IPS-20b (cell line): ENCODE measurements at regions not wholly inside any gene's neighbourhood (a gene's known extent, or its start where the extent isn't known, plus 50 kb on each side); places are given as distances from the start of the nearest gene placed in this dataset.

Source experiments
- H3K27ac ChIP-seq: one replicate; pipeline ENCODE4 v1.5.1; 2013; ENCODE audit warnings: low read length
- H3K27me3 ChIP-seq: 2 replicates; pipeline ENCODE4 v1.6.1; 2013; ENCODE audit warnings: mild to moderate bottlenecking, low read length, inconsistent platforms; ENCODE audit not compliant: insufficient read depth
- H3K36me3 ChIP-seq: 2 replicates; pipeline ENCODE4 v1.6.1; 2013; ENCODE audit warnings: low read depth, mild to moderate bottlenecking, inconsistent platforms, low read length, moderate library complexity; ENCODE audit not compliant: insufficient read depth
- H3K4me1 ChIP-seq: 2 replicates; pipeline ENCODE4 v1.6.1; 2013; ENCODE audit warnings: mild to moderate bottlenecking, control low read depth, inconsistent platforms, low read length, moderate library complexity; ENCODE audit not compliant: insufficient read depth
- H3K4me3 ChIP-seq: 2 replicates; pipeline ENCODE4 v1.5.1; 2013; ENCODE audit warnings: mild to moderate bottlenecking, low read length, inconsistent platforms
- H3K9ac ChIP-seq: 2 replicates; pipeline ENCODE4 v1.6.1; 2013; ENCODE audit warnings: low read depth, mild to moderate bottlenecking, inconsistent platforms, low read length, moderate library complexity
- H3K9me3 ChIP-seq: 2 replicates; pipeline ENCODE4 v1.6.1; 2013; ENCODE audit warnings: mild to moderate bottlenecking, low read depth, low read length, inconsistent platforms; ENCODE audit not compliant: insufficient read depth

DNA sequence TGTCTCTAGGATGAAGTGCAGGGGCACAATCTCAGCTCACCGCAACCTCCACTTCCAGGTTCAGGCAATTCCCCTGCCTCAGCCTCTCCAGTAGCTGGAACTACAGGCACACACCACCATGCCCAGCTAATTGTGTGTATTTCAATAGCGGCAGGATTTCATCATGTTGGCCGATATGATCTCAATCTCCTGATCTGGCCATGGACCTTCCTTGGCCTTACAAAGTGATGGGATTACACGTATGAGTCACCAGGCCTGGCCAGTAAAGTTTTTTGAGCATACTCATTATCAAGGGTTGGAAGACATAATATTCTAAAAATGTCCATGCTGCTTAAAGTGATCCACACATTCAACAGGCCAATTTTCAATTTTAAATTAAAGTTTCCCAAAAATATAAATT, 914.4 kb upstream of the TSPY4 start:
- H3K27me3 ChIP-seq = no peaks in the 10 kb centered on the region
- peaks cover 9% of the 10 kb centered on the region; the same call in 1 of the 2 replicates for H3K9me3 ChIP-seq
- no peak overlapping the region for H3K9ac ChIP-seq
- no peaks in the 10 kb centered on the region for H3K36me3 ChIP-seq
- H3K4me3 ChIP-seq = no peak overlapping the region
- H3K27ac ChIP-seq = no peak overlapping the region
- no peaks in the 10 kb centered on the region for H3K4me1 ChIP-seq

DNA sequence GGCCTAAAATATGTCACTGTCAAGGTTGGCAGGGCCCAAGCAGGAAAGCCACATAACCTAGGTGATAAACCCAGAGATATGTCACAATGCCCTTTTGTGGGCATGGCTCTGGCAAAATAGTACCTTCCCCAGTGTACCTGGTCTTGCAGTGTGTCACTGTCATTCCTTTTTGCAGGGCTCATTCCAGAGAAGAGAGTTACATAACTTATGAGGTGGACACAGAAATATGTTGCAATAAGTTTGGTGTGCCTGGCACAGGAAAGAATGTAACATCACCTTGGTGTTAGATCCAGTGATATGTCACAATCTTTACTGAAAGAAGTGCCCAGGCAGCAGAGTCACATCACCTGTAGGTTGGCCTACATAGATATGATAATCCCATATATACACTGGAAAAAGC, 910.8 kb upstream of the TSPY4 start:
- peaks cover 9% of the 10 kb centered on the region; the same call in 1 of the 2 replicates for H3K9me3 ChIP-seq
- no peaks in the 10 kb centered on the region for H3K27me3 ChIP-seq
- no peak overlapping the region for H3K4me3 ChIP-seq
- H3K9ac ChIP-seq = no peak overlapping the region
- no peaks in the 10 kb centered on the region for H3K4me1 ChIP-seq
- H3K36me3 ChIP-seq = no peaks in the 10 kb centered on the region
- H3K27ac ChIP-seq = no peak overlapping the region

DNA sequence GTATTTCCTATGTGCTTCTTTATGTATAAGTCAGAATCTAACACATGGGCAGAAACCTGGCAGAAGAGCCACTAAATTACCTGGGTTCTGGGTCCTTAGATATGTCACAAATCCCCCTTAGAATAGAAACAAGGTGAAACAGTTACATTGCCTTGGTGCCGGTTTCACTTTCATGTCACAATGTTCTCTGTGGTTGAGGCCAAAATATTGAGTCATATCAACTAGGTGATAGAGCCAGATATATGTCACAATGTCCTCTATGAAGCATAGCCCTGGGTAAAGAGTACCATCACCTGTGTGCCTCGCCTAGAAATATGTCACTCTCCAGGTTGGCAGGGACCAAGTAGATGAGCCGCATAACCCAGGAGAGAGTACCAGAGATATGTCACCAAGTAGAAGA, 899.8 kb upstream of the TSPY4 start:
- Histone ChIP-seq H3K9ac (no peak overlapping the region), H3K4me1 (no peaks in the 10 kb centered on the region), H3K27me3 (no peaks in the 10 kb centered on the region), H3K27ac (no peak overlapping the region), H3K4me3 (no peak overlapping the region), H3K9me3 (no peaks in the 10 kb centered on the region; the same call in 1 of the 2 replicates), H3K36me3 (no peaks in the 10 kb centered on the region)

DNA sequence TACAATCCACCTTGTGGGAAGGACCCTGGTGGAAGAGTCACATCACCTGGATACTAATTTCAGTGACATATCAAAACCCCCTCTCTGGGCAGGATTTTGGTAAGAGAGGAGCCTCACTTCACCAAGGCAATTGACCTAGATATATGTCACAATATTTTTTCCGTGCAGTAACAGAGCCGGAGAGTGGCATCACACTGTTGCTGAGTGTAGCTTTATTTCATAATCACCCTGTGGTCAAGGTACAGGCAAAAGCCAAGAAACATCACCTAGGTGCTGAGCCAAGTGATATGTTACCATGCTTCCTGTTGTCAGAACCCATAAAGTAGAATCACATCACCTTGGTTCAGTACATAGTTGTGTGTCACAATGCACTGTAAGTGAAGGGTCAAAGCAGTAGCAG, 895.2 kb upstream of the TSPY4 start:
- Histone ChIP-seq H3K27ac (no peak overlapping the region), H3K9ac (no peak overlapping the region), H3K4me1 (no peaks in the 10 kb centered on the region), H3K9me3 (peaks cover 5% of the 10 kb centered on the region; the same call in 1 of the 2 replicates), H3K36me3 (no peaks in the 10 kb centered on the region), H3K27me3 (no peaks in the 10 kb centered on the region), H3K4me3 (no peak overlapping the region)

DNA sequence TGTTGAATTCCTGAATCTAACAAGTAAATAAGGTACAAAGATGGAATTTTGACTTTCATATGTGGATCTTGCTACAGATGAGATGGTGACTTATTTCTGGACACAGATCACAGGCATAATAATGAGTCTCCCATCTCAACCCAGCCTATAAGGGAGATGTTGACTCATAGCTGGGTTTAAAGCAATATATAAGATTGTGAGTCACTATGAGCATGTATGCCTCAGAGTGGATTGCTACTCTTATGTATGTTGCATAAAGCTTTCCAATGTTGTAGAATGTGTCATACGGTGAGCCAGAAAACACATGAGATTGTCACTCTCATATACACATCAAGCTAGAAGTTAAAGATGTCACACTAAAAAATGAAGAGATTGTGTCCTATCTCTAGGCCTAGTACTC, 884.3 kb upstream of the TSPY4 start:
- H3K9ac ChIP-seq = no peak overlapping the region
- no peaks in the 10 kb centered on the region for H3K27me3 ChIP-seq
- H3K9me3 ChIP-seq = 0 out of 2 replicates have a peak, but pooled peaks cover 7% of the 10 kb centered on the region
- no peaks in the 10 kb centered on the region for H3K36me3 ChIP-seq
- H3K4me3 ChIP-seq = no peak overlapping the region
- H3K4me1 ChIP-seq = no peaks in the 10 kb centered on the region
- no peak overlapping the region for H3K27ac ChIP-seq

DNA sequence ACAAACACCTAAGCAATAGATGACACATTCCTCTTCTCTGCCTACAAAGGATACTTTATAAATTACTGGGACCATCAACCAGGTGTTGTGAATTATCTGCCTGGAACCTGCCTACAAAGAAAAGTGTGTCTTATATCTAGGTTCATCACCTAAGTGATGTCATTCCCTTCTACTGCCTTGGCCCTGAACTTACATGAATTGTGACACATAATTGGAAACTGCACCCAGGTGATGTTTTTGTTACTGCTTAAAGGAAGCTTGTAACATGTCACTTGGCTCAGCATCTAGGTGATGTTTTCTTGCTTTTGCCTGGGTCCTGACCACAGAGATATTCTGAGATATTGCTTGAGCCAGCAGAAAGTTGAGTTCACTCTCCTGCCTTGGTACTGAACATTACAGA, 870.5 kb upstream of the TSPY4 start:
- Histone ChIP-seq H3K4me3 (no peak overlapping the region), H3K9me3 (peaks cover 19% of the 10 kb centered on the region), H3K9ac (no peak overlapping the region), H3K27me3 (no peaks in the 10 kb centered on the region), H3K27ac (no peak overlapping the region), H3K4me1 (no peaks in the 10 kb centered on the region), H3K36me3 (no peaks in the 10 kb centered on the region)

DNA sequence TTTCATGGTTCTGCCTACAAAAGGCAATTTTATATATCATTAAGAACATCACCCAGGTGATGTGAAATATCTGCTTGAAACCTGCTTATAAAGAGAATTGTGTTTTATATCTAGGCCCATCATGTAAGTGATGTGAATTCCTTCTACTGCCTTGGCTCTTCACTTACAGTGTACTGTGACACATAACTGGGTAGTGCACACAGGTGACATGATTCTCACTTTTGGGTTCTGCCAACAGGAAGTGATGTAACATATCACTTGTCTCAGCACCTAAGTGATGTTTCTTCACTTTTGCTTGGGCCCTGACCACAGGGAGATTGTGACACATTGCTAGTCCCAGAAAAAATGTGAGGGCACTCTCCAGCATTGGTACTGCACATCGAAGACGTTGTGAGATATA, 867.0 kb upstream of the TSPY4 start:
- H3K9me3 ChIP-seq = peaks cover 7% of the 10 kb centered on the region
- H3K4me3 ChIP-seq = no peak overlapping the region
- no peak overlapping the region for H3K27ac ChIP-seq
- H3K27me3 ChIP-seq = no peaks in the 10 kb centered on the region
- H3K9ac ChIP-seq = no peak overlapping the region
- H3K36me3 ChIP-seq = no peaks in the 10 kb centered on the region
- H3K4me1 ChIP-seq = no peaks in the 10 kb centered on the region

DNA sequence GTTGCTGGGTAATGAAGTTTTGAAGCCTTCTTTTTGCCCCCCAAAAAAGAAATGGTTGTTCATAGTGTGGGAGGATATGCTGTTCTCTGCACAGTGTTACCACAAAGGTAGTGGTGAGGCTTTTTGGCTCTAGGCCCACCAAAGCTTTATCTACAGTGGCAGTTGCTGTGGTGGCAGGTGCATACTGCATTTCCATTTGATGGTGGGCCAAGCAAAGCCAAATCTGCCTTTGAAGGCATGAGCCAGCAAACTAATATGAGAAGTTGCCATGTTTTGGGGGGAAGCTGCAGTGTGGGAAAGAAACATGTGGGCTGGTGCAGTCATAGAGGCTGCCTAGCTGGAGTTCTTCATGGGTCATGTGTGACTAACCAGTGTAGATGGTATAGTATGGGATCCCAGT, 858.1 kb upstream of the TSPY4 start:
- Histone ChIP-seq H3K9ac (no peak overlapping the region), H3K4me3 (no peak overlapping the region), H3K36me3 (no peaks in the 10 kb centered on the region), H3K27ac (no peak overlapping the region), H3K4me1 (no peaks in the 10 kb centered on the region), H3K9me3 (peaks cover 16% of the 10 kb centered on the region; the same call in 1 of the 2 replicates), H3K27me3 (no peaks in the 10 kb centered on the region)

DNA sequence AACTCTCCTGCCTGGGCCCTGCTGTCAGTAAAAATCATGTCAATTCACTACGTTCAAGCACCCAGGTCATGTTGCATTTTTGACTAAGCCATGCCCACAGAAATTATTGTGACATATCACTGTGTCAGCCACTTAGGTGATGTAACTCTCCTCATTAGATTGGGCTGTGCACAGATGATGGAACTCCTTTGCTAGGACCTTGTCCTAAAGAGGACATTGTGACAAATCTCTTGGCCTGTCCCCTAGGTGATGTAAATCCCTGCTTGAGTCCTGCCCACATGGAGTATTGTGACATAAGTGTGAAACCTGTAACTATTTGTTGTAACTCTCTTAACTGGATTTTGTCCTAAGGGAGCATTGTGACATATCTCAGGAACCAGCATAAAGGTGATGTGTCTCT, 848.3 kb upstream of the TSPY4 start:
- Histone ChIP-seq H3K9me3 (peaks cover 30% of the 10 kb centered on the region), H3K4me1 (no peaks in the 10 kb centered on the region), H3K4me3 (no peak overlapping the region), H3K27ac (no peak overlapping the region), H3K27me3 (no peaks in the 10 kb centered on the region), H3K9ac (no peak overlapping the region), H3K36me3 (no peaks in the 10 kb centered on the region)

DNA sequence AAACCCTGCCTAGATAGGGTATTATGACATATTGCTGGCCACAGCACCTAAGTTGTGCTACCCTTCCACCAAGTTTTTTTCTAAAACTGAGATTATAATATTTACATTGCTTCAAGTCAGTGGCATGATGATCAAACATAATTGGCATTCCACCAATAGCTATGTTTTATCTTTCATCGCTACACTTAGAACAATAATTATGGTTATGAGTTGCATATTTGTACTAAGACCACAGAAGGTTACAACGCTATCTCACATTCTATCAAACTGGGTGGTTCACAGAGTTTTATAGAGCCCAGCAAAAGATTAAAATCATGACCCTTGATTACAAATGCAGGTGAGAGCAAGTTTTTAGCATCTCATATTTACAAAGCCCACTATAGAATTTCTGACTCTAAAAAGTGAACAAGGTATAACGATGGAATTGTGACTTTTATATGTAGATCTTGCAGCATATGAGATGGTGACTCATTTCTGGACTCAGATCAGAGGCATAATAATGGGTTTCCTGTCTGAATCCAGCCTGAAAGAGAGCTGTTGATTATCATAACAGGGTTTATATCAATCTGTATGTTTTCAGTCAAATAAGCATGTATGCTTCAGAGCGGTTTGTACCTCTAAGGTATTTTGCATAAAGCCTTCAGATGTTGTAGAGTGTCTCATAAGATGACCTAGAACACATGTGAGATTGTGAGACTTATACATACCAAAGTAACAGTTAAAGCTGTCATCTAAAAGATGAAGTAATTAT, 847.2 kb upstream of the TSPY4 start:
- Histone ChIP-seq H3K9me3 (peaks cover 20% of the 10 kb centered on the region), H3K4me3 (no peak overlapping the region)

DNA sequence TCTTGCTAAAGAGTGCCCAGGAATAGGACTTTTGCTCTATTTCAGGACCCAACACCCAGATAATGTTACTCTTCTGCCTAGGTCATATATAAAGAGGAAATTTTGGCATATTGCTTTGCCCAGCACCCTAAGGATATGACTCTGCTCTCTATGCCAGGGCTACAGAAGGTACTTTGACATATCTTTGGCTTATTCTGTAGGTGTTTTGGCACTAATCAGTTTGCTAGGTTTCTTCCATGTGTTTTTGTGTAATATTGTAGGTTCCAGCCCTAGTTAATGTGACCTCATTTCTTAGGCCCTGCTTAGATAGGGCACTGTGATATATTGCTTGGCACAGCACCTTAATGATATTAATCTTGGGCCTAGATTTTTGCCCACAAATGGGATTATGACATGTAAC, 842.9 kb upstream of the TSPY4 start:
- Histone ChIP-seq H3K36me3 (no peaks in the 10 kb centered on the region), H3K9me3 (peaks cover 17% of the 10 kb centered on the region), H3K4me1 (no peaks in the 10 kb centered on the region), H3K9ac (no peak overlapping the region), H3K4me3 (no peak overlapping the region), H3K27ac (no peak overlapping the region), H3K27me3 (no peaks in the 10 kb centered on the region)

More for the DNA sequence above, 847.2 kb upstream of the TSPY4 start:
- Histone ChIP-seq H3K9ac (no peak overlapping the region), H3K36me3 (no peaks in the 10 kb centered on the region), H3K4me1 (no peaks in the 10 kb centered on the region), H3K27me3 (no peaks in the 10 kb centered on the region), H3K27ac (no peak overlapping the region)

DNA sequence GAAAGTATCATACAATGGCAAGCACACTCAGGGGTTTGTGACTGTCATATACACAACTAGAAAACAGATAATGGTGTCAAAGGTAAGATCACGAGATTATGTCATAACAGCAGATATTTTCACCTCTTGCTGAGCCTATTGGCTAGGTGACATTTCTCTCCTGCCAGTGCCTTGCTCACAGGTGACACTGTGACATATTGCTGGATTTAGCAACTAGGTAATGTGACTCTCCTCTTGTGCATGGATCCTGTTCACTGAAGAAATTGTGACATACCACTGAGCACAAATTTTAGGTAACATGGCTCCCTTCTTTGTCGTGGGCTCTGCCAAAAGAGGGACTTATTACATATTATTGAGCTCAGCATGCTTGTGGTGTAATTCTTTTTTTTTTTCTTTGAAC, 842.0 kb upstream of the TSPY4 start:
- Histone ChIP-seq H3K27me3 (no peaks in the 10 kb centered on the region), H3K9ac (no peak overlapping the region), H3K36me3 (no peaks in the 10 kb centered on the region), H3K4me3 (no peak overlapping the region), H3K27ac (no peak overlapping the region), H3K4me1 (no peaks in the 10 kb centered on the region), H3K9me3 (peaks cover 18% of the 10 kb centered on the region)
